Ovary (tissue), 7 donors: ENCODE measurements at regions not wholly inside any gene's neighbourhood (a gene's known extent, or its start where the extent isn't known, plus 50 kb on each side); places are given as distances from the start of the nearest gene placed in this dataset.

Source experiments
- DNase-seq, 5 donors: peaks; one replicate each; pipeline ENCODE4 v3.0.0-alpha.2; 2019 to 2020
- H3K27ac ChIP-seq, 2 donors: fragments of 200-600 bp; one replicate each; pipeline versions ENCODE4 v1.5.1 to v1.8.0; 2019 to 2022
- H3K27me3 ChIP-seq: fragments of 200-600 bp; one replicate; pipeline ENCODE4 v1.8.0; 2022
- H3K36me3 ChIP-seq: fragments of 200-600 bp; sonication (generic); one replicate; pipeline ENCODE4 v1.5.1; 2019
- H3K4me1 ChIP-seq: one replicate; pipeline ENCODE4 v1.8.1; 2013; ENCODE audit warnings: mild to moderate bottlenecking, moderate library complexity; ENCODE audit not compliant: insufficient read depth
- H3K4me3 ChIP-seq: fragments of 200-600 bp; sonication (generic); one replicate; pipeline ENCODE4 v1.5.1; 2017
- H3K9me3 ChIP-seq, 2 donors: fragments of 200-600 bp in 1 of 2; sonication (generic) in 1 of 2; one replicate each; pipeline versions ENCODE4 v1.5.1 to v1.8.1; 2013 to 2019; ENCODE audit warnings: mild to moderate bottlenecking in 1 of 2, moderate library complexity in 1 of 2
- EP300 ChIP-seq: sonication (generic); formaldehyde crosslinking; IDR thresholded peaks from one replicate; pipeline ENCODE4 v1.6.1; 2017; ENCODE audit warnings: antibody characterized with exemption
- POLR2A ChIP-seq: fragments of 450-650 bp; IDR thresholded peaks from one replicate; pipeline ENCODE4 v1.6.1; 2017; ENCODE audit warnings: antibody characterized with exemption, mild to moderate bottlenecking, moderate library complexity
- WGBS, 3 donors: extraction: QIAGEN DNeasy Blood & Tissue Kit in 1 of 3; methylation state at CpG; one replicate each; pipeline versions ENCODE4 v1.1.5 to v1.1.7; 2013 to 2017; 5-methylcytosine and 5-hydroxymethylcytosine counted together
- intact Hi-C, 4 donors: fragments of 100-400 bp; cut with DNase I; formaldehyde crosslinking; loops; one replicate each; pipeline versions ENCODE4 v1.11.0 to v1.15.1; 2022 to 2023
- TF ChIP-seq, protein P1 (sequence below), 3 donors: fragments of 450-650 bp in 2 of 3; fragments of 200-600 bp in 1 of 3; IDR thresholded peaks; one replicate each; pipeline versions ENCODE4 v1.5.1 to v1.8.0; 2016 to 2022; ENCODE audit warnings: antibody characterized with exemption in 3 of 3, mild to moderate bottlenecking in 1 of 3
- donor health status: DM: no; HTN: no; CAD: no; lungs with moderate emphysema.
- donor health status: DM: no; HTN: no; CAD: no.
- donor health status: Bipolar disorder and iron deficiency.
- donor health status: DM: no; HTN: no; CAD: no.
- donor health status: DM: yes; HTN: yes; CAD: no.

- no peak for DNase-seq
- TF ChIP-seq POLR2A = no peak
- TF ChIP-seq, protein P1, sequence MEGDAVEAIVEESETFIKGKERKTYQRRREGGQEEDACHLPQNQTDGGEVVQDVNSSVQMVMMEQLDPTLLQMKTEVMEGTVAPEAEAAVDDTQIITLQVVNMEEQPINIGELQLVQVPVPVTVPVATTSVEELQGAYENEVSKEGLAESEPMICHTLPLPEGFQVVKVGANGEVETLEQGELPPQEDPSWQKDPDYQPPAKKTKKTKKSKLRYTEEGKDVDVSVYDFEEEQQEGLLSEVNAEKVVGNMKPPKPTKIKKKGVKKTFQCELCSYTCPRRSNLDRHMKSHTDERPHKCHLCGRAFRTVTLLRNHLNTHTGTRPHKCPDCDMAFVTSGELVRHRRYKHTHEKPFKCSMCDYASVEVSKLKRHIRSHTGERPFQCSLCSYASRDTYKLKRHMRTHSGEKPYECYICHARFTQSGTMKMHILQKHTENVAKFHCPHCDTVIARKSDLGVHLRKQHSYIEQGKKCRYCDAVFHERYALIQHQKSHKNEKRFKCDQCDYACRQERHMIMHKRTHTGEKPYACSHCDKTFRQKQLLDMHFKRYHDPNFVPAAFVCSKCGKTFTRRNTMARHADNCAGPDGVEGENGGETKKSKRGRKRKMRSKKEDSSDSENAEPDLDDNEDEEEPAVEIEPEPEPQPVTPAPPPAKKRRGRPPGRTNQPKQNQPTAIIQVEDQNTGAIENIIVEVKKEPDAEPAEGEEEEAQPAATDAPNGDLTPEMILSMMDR (IDR thresholded peaks at IDR 0.05) = no peak
- no peak for TF ChIP-seq EP300
- 78 to 95% (median 87%) methylated on average over 2 of the region's 2 CpGs for WGBS, 3 donors
- Histone ChIP-seq H3K36me3 (no peaks in the 10 kb centered on the region), H3K4me3 (no peak overlapping the region), H3K27ac (no peak overlapping the region), H3K9me3 (no peaks in the 10 kb centered on the region), H3K4me1 (no peaks in the 10 kb centered on the region), H3K27me3 (no peaks in the 10 kb centered on the region)
- intact Hi-C loops = no loop called here
Observed at GRCh38 chr14:21974741-21975140, 301.1 kb upstream of the OR4E1 start.

DNA sequence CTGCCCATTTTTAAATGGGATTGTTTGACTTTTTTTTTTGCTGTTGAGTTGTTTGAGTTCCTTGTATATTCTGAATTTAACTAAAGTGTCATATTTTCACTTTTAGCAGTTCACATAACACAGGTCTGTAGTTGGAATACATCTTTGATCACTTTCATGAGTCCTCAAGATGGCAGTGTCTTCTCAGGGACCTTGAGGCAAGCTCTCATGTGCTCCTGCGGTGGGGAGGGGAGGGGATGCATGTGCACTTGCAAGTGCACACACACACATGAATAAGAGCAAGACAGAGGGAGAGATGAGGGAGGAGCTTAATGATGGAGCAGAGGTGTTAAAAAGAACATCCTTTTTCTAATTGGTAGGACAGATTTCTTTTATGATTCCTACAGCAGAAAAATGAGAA lies 291.4 kb upstream of the OR4E1 start:
- no peak overlapping the region for H3K27ac ChIP-seq
- H3K4me1 ChIP-seq = no peaks in the 10 kb centered on the region
- H3K4me3 ChIP-seq = no peak overlapping the region
- H3K27me3 ChIP-seq = no peaks in the 10 kb centered on the region
- DNase-seq = no peak
- H3K9me3 ChIP-seq = no peaks in the 10 kb centered on the region
- intact Hi-C loops = no loop called here
- H3K36me3 ChIP-seq = no peaks in the 10 kb centered on the region
- 58 to 84% (median 71%) methylated on average over 1 of the region's 1 CpG for WGBS, 3 donors
- TF ChIP-seq EP300 (no peak), POLR2A (no peak)

DNA sequence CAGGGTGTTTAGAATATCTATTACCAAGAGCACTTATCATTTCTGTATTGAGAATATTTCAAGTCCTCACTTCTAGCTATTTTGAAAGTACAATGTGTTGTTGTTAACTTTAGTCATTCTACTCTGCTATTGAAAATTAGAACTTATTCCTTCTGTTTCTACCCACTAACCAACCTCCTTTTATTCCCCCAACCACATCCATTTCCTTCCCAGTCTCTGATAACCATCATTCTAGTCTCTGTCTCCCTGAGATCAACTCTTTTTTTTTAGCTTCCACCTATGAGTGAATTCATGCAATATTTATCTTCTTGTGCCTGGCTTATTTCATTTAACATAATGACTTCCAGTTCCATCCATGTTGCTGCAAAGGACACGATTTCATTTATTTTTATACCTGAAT lies 290.6 kb upstream of the OR4E1 start:
- no peak for DNase-seq
- no peak for TF ChIP-seq POLR2A
- TF ChIP-seq EP300 = no peak
- TF ChIP-seq, protein P1 (IDR thresholded peaks at IDR 0.05) = no peak
- no peaks in the 10 kb centered on the region for H3K27me3 ChIP-seq
- 67 to 71% (median 69%) methylated on average over 1 of the region's 1 CpG for WGBS, 3 donors
- H3K4me1 ChIP-seq = no peaks in the 10 kb centered on the region
- H3K36me3 ChIP-seq = no peaks in the 10 kb centered on the region
- H3K4me3 ChIP-seq = no peak overlapping the region
- no peaks in the 10 kb centered on the region for H3K9me3 ChIP-seq
- no peak overlapping the region for H3K27ac ChIP-seq
- intact Hi-C loops = no loop called here

DNA sequence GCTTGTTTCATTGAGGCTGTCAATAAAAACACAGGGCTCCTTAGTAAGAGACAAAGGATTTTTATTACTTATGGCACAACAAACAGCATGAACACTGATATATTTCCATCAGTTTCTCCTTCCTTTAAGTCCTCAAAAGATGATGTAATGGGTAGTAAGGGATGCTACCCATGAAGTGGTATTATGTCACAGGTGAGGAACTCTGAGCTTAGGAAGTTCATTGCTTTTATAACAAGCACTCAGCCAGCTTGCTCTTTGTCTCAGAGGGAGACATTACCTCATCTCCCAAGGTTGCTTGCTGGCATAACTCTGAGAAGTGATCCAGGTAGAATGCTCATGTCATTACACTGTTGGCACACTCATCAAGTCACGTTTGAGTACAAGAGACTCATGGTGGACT lies 287.0 kb upstream of the OR4E1 start:
- Histone ChIP-seq H3K4me3 (no peak overlapping the region), H3K9me3 (no peaks in the 10 kb centered on the region), H3K4me1 (no peaks in the 10 kb centered on the region), H3K27ac (no peak overlapping the region), H3K36me3 (no peaks in the 10 kb centered on the region), H3K27me3 (no peaks in the 10 kb centered on the region)
- TF ChIP-seq POLR2A = no peak
- TF ChIP-seq, protein P1 (IDR thresholded peaks at IDR 0.05) = no peak
- TF ChIP-seq EP300 = no peak
- DNase-seq = no peak
- WGBS, 3 donors = 40 to 72% (median 50%) methylated on average over 1 of the region's 1 CpG
- intact Hi-C loops = no loop called here

GRCh38 chr14:21941885-21942284 lies 268.3 kb upstream of the OR4E1 start:
- Histone ChIP-seq H3K27ac (no peak overlapping the region), H3K36me3 (no peaks in the 10 kb centered on the region), H3K4me3 (no peak overlapping the region), H3K4me1 (no peaks in the 10 kb centered on the region), H3K9me3 (no peaks in the 10 kb centered on the region), H3K27me3 (no peaks in the 10 kb centered on the region)
- intact Hi-C loops = no loop called here
- no peak for TF ChIP-seq POLR2A
- TF ChIP-seq, protein P1 (IDR thresholded peaks at IDR 0.05) = no peak
- no peak for TF ChIP-seq EP300
- WGBS, 3 donors = 34 to 54% (median 36%) methylated on average over 3 of the region's 3 CpGs
- DNase-seq = no peak
